ENCODE measurements at regions not wholly inside any gene's neighbourhood (a gene's known extent, or its start where the extent isn't known, plus 50 kb on each side); places are given as distances from the start of the nearest gene placed in this dataset.

GRCh38 chr9:71498691-71499090 lies 269.6 kb downstream of the CEMIP2 start:
- no peak for TF ChIP-seq FOXM1 (IDR thresholded peaks at IDR 0.05; ENCODE audit: borderline replicate concordance, low read depth)
- no peak for TF ChIP-seq ZBTB7A (IDR thresholded peaks at IDR 0.05; ENCODE audit: low read depth)
- no peak for TF ChIP-seq TEAD4 (IDR thresholded peaks at IDR 0.05)
- no peak for TF ChIP-seq REST (IDR thresholded peaks at IDR 0.05; ENCODE audit: low read depth)
- TF ChIP-seq MAX (IDR thresholded peaks at IDR 0.05) = no peak
- TF ChIP-seq TCF12 (IDR thresholded peaks at IDR 0.05; ENCODE audit: low read depth) = no peak
- TF ChIP-seq EP300 (IDR thresholded peaks at IDR 0.05; ENCODE audit: borderline replicate concordance) = no peak
- TF ChIP-seq USF1 (IDR thresholded peaks at IDR 0.05) = no peak

GRCh38 chr9:71490810-71491209 lies 277.5 kb downstream of the CEMIP2 start:
- TF ChIP-seq RAD21 (IDR thresholded peaks at IDR 0.05; ENCODE audit: low read depth) (peak; percentile 20; the same call in 1 of the 2 replicates), EP300 (IDR thresholded peaks at IDR 0.05; ENCODE audit: borderline replicate concordance) (no peak), CREB1 (IDR thresholded peaks at IDR 0.05; ENCODE audit: low read depth) (no peak), ZBTB7A (IDR thresholded peaks at IDR 0.05; ENCODE audit: low read depth) (no peak), YY1 (IDR thresholded peaks at IDR 0.05; ENCODE audit: low read depth) (no peak)

GRCh38 chr9:71487061-71487460 lies 281.3 kb downstream of the CEMIP2 start:
- no peak for TF ChIP-seq MAX (IDR thresholded peaks at IDR 0.05)
- TF ChIP-seq YY1 (IDR thresholded peaks at IDR 0.05; ENCODE audit: low read depth) = no peak
- TF ChIP-seq NFIC (IDR thresholded peaks at IDR 0.05) = no peak
- TF ChIP-seq TAF1 (IDR thresholded peaks at IDR 0.05; ENCODE audit: low read depth) = no peak
- no peak for TF ChIP-seq RAD21 (IDR thresholded peaks at IDR 0.05; ENCODE audit: low read depth)
- TF ChIP-seq FOXM1 (IDR thresholded peaks at IDR 0.05; ENCODE audit: borderline replicate concordance, low read depth) = no peak
- no peak for TF ChIP-seq CREB1 (IDR thresholded peaks at IDR 0.05; ENCODE audit: low read depth)
- TF ChIP-seq EGR1 (IDR thresholded peaks at IDR 0.05) = no peak
- no peak for TF ChIP-seq CEBPB (IDR thresholded peaks at IDR 0.05)
- no peak for TF ChIP-seq USF1 (IDR thresholded peaks at IDR 0.05)
- TF ChIP-seq ZBTB7A (IDR thresholded peaks at IDR 0.05; ENCODE audit: low read depth) = no peak
- TF ChIP-seq TCF12 (IDR thresholded peaks at IDR 0.05; ENCODE audit: low read depth) = no peak
- TF ChIP-seq REST (IDR thresholded peaks at IDR 0.05; ENCODE audit: low read depth) = no peak
- TF ChIP-seq EP300 (IDR thresholded peaks at IDR 0.05; ENCODE audit: borderline replicate concordance) = no peak
- no peak for TF ChIP-seq TEAD4 (IDR thresholded peaks at IDR 0.05)

- no peak for TF ChIP-seq CEBPB (IDR thresholded peaks at IDR 0.05)
- no peak for TF ChIP-seq EGR1 (IDR thresholded peaks at IDR 0.05)
- no peak for TF ChIP-seq RAD21 (IDR thresholded peaks at IDR 0.05; ENCODE audit: low read depth)
- no peak for TF ChIP-seq TCF12 (IDR thresholded peaks at IDR 0.05; ENCODE audit: low read depth)
- TF ChIP-seq YY1 (IDR thresholded peaks at IDR 0.05; ENCODE audit: low read depth) = no peak
- TF ChIP-seq TEAD4 (IDR thresholded peaks at IDR 0.05) = no peak
- TF ChIP-seq TAF1 (IDR thresholded peaks at IDR 0.05; ENCODE audit: low read depth) = no peak
- TF ChIP-seq NFIC (IDR thresholded peaks at IDR 0.05) = no peak
- TF ChIP-seq CREB1 (IDR thresholded peaks at IDR 0.05; ENCODE audit: low read depth) = no peak
- no peak for TF ChIP-seq ZBTB7A (IDR thresholded peaks at IDR 0.05; ENCODE audit: low read depth)
- no peak for TF ChIP-seq EP300 (IDR thresholded peaks at IDR 0.05; ENCODE audit: borderline replicate concordance)
- no peak for TF ChIP-seq MAX (IDR thresholded peaks at IDR 0.05)
- TF ChIP-seq USF1 (IDR thresholded peaks at IDR 0.05) = no peak
- TF ChIP-seq FOXM1 (IDR thresholded peaks at IDR 0.05; ENCODE audit: borderline replicate concordance, low read depth) = no peak
- no peak for TF ChIP-seq REST (IDR thresholded peaks at IDR 0.05; ENCODE audit: low read depth)
Observed at GRCh38 chr9:71485326-71485725, 283.0 kb downstream of the CEMIP2 start.

Data from Ishikawa (cell line).